ENCODE measurements at regions not wholly inside any gene's neighbourhood (a gene's known extent, or its start where the extent isn't known, plus 50 kb on each side); places are given as distances from the start of the nearest gene placed in this dataset.
"Not testable (repeated sequence)": the region's sequence is repeated elsewhere in the genome, so short reads cannot be mapped to it uniquely, and the experiment has no call there.

DNA sequence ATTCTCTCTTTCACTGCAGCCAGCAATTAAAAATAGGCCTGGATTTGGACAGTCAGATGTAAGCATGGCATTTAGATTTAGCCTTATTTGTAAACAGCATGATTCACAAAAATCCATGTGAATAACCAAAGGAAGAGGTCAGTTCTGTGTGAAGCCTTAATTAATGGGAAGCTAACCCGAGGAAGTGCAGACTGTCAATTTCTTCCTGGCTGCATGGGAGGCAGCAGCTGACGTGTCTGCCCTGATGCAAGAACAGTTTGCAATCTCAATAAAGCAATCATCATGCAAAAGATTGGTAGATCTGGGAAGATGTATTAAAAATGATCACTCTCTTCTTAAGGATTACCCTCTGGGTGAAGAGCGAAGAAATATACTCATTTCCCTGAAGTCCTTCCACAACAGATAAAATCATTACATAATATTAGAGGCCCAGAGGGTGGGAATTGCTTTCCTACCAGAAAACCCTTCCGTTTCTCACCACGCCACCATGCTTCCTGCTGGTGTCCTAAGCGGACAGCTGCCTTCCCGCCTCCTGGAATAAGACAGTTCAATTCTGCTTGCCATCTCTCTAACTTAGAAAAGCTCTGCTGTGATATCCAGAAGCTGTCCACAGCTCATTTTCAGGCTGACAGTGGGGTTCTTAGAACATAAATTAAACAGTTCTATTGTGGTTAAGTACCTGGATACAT, 526.7 kb upstream of the NRP1 start:
- no peak for DNase-seq

- no peak for DNase-seq
Measured at GRCh38 chr10:33860552-33860951, 526.1 kb upstream of the NRP1 start.

DNA sequence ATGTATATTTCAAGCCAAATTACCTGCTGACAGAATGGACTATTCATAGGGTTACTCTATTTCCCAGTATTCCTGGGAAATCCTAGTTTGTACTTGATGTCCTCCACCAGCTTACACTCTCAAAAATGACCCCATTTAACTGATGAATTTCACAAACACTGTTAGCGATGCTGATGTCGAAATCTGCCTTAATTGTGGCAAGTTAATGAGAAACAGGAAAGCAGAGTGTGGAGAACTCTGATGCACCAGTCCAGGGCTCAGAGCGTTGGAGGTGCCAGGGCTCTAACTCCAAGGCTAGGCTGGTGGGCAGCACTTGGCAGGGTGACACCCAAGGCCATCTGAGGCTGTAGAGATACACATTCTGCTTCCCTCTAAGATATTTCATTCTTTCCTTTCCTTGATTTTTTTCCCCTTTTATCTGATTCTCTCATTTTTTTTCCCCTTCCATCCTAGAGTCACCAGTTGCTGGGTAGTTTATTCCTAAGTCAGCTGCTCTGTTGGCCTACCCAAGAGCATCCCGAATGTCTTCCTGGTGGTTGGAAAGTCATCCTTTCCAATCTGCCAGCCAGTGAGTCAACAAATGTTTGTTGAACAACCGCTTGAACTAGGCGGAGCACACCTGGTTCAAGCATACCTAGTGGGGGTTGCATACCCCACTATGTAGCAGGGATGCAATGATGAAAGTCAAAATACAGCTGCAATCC, 525.0 kb upstream of the NRP1 start:
- DNase-seq: no peak

- no peak for DNase-seq
Measured at GRCh38 chr10:33858326-33858725, 523.9 kb upstream of the NRP1 start.

DNA sequence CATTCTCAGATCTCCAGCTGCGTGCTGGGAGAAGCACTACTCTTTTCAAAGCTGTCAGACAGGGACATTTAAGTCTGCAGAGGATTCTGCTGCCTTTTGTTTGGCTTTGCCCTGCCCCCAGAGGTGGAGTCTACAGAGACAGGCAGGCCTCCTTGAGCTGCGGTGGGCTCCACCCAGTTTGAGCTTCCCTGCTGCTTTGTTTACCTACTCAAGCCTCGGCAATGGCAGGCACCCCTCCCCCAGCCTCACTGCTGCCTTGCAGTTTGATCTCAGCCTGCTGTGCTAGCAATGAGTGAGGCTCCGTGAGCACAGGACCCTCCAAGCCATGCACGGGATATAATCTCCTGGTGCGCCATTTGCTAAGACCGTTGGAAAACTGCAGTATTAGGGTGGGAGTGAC, 518.8 kb upstream of the NRP1 start:
- DNase-seq: not testable (repeated sequence)

- no peak for DNase-seq
Measured at GRCh38 chr10:33843379-33843778, 508.9 kb upstream of the NRP1 start.

DNA sequence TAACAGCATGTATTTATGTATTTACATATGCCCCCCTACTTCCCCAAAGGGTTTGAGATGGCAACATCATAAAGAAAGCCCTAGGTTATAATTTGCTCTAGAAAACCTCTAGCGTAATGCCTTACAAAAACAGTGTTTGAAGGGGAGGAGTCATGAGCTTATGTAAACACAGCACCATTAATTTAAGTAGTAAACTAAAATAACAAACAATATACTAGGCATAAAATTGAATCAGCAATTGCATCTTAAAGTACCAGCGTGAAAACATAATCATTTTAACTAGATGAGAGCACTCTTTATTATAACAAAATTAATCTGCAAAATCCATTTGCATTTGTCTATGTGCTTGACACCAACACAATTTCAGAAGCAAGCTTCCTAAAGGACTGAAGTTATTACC, 507.2 kb upstream of the NRP1 start:
- no peak for DNase-seq

GRCh38 chr10:33838731-33839130, 504.3 kb upstream of the NRP1 start:
- no peak for DNase-seq

DNA sequence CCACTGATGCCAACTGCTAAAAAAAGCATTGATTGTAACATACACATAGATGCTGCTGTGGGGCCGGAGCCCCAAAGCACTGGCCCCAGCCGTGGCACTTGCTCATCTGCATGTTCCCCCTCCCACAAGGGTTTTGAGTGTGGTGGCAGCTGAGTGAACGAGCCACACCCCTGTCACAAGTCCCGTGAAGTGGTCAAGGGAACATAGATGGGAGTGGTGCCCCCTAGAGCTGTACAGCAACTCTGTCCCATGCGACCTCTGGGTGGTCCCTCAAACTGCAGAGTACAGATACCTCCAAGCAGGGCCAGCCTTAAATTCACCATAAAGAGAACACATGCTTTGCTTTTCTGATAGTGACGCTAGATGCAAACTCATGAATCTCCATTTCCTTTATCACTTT, 503.3 kb upstream of the NRP1 start:
- DNase-seq: no peak

DNA sequence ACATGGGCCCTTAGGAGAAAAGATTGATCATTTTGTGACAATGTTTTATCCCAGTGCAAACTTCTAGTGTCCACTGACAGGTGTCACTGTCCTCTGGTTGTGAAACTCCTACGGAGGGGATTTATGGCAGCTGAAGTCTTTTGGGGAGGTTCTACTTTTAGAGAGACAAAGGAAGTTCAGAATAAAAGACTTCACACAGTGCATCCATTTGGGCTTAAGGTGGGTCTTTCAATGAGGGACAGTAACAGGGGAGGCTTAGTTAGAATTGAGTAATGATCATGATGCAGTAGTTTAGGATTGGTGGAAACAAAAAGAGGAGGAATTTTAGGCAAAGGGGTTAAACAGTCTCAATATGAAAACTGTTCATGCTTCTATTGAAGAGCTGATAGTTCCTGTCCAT, 501.1 kb upstream of the NRP1 start:
- no peak for DNase-seq

- no peak for DNase-seq
Measured at GRCh38 chr10:33833566-33833965, 499.1 kb upstream of the NRP1 start.

DNA sequence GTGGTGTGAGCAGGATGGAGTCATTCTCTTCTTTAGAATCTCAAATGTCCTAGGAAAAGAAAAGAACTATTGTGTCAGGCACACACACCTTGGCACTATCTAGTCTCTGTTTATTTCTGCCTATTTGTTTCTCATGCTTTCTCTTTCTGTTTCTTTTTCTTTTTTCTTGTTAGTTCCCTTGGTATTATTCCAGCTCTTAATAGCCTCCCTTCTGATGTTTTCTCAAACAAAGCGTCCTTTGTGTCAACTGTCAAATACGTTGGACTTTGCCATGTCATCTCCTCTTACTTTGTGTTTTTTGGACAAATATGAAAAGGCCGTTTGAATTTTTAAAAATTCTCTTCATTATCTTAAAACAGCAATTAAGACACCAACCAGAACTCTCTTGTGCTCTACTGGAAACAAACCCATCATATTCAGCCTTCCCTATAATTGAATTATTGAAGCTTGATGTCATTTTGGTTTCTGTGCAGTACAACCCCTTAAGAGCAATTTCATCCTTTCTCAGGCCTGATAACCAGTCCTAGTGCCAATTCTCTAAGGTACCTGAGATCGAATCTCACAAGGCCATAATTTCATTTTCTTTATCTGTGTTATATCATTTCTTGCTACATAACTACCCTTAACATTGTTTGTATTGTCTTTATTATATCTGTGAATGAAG, 497.8 kb upstream of the NRP1 start:
- DNase-seq: no peak

GRCh38 chr10:33831591-33831990, 497.1 kb upstream of the NRP1 start:
- DNase-seq: no peak

DNA sequence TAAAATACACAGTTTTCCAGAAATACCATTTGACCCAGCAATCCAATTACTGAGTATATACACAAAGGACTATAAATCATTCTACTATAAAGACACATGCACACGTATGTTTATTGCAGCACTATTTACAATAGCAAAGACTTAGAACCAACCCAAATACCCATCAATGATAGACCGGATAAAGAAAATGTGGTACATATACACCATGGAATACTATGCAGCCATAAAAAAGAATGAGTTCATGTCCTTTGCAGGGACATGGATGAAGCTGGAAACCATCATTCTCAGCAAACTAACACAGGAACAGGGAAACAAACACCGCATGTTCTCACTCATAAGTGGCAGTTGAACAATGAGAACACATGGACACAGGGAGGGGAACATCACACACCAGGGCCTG, 495.4 kb upstream of the NRP1 start:
- DNase-seq: not testable (repeated sequence)

- no peak for DNase-seq
Measured at GRCh38 chr10:33828592-33828991, 494.1 kb upstream of the NRP1 start.

DNA sequence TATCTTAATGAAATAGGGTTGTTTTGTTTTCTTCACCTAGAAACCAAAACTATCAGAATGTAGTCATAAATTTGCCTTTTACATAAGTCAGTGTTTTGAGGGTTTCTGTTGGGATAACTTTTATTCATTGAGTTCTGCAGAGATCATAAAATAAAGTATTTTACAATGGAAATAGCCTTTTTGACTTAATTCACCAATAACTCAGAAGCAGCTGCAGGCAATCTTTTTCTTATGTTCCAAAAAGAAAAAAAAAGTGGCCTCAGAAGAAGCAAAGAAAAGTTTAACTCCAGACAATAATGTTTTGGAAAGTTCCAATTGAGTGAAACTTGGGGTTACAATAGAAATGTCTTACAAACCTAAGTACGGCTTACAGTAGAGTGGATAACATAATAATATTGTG, 491.7 kb upstream of the NRP1 start:
- no peak for DNase-seq

- DNase-seq: no peak
Measured at GRCh38 chr10:33822774-33823173, 488.3 kb upstream of the NRP1 start.

- no peak for DNase-seq
Measured at GRCh38 chr10:33820531-33820930, 486.1 kb upstream of the NRP1 start.

DNA sequence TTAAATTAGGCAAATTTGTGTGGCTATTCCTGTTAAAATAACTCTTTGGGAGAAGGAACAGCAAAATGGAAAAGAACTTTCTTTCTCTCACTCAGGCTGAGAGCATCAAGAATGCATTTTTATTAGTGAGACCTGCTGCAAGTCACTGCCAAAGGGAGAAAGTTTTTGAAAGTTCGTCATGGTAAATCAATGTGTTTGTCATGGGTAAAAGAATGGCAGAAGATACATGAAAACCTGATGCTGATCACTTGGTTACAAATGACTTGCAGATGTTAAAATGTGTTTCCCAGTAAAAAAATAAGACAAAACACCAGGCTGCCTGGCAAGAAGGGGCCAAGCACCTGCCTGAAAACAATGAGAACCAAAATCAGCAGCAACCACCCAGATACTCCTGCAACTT, 484.7 kb upstream of the NRP1 start:
- DNase-seq: no peak

GRCh38 chr10:33818343-33818742, 483.9 kb upstream of the NRP1 start:
- no peak for DNase-seq

DNA sequence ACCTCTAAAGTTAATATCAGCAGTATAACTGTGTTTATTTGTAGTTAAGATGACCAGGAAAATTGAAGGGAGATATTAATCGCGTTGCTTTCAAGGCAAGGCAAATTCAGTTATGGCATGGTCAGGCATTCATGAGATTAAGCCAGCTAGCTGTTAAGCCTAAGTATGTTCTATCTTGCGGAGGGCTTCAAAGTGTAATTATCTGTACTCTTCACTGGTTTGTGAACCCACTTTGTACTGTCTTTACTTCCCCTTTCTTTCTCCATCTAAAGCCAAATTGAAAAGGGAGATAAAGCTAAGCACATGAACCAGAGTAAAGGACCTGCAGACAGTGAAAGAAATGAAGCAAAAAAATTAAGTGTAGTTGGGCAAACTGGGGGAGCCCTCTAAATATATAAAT, 483.1 kb upstream of the NRP1 start:
- no peak for DNase-seq

DNA sequence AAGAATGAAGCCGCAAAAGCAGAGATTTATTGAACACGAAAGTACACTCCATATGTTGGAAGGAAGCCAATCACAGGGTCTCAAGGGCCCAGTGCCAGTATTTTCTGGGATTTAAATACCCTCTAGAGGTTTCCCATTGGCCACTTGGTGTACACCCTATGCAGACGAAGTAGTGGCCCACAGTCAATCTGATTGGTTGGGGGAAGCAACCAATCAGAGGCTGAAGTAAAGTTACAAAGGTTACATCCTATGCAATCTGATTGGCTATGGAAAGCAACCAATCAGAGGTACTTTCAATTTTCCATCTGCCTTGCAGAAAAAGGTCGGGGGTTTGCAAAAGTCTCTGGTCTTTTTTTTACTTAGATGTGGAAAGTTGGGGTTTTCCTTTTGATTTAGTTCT, 481.3 kb upstream of the NRP1 start:
- DNase-seq: no peak

- no peak for DNase-seq
Measured at GRCh38 chr10:33813871-33814270, 479.4 kb upstream of the NRP1 start.

DNA sequence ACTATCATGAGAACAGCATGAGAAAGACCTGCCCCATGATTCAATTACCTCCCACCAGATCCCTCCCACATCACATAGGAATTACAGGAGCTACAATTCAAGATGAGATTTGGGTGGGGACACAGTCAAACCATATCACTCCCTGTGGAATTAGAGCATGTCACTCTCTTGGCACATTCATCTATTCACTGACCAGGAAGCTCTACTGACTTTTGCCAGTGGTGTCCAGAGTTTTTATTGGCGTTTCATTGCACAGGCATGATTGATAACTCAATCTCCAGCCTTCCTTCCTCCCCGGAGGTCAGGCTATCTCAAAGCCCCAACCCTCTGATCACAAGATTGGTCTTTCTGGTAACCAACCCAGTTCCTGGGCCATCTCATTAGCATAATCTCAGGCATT, 478.9 kb upstream of the NRP1 start:
- no peak for DNase-seq

Measured in left kidney (tissue), 1 donor.